ENCODE measurements at regions not wholly inside any gene's neighbourhood (a gene's known extent, or its start where the extent isn't known, plus 50 kb on each side); places are given as distances from the start of the nearest gene placed in this dataset.

DNA sequence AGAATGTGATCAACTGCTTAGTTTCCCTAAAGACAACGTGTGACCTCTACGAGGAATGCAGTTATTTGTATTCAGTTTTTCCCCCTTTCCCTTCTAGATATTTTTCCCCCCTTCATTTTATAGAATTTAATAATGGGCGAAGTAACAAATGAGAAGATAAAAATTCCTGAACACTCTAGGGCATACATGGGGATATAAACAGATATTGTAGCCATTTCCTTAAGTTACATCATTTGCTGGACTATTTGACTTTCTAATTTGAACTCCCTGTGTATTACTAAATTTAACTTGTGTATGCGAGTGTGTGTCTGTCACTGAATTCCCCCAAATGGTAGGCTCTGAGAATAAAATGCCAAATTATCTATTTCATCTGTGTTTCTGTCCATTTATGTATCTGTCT lies 99.0 kb upstream of the ZFP64 start (continued):
- TF ChIP-seq, protein P1, sequence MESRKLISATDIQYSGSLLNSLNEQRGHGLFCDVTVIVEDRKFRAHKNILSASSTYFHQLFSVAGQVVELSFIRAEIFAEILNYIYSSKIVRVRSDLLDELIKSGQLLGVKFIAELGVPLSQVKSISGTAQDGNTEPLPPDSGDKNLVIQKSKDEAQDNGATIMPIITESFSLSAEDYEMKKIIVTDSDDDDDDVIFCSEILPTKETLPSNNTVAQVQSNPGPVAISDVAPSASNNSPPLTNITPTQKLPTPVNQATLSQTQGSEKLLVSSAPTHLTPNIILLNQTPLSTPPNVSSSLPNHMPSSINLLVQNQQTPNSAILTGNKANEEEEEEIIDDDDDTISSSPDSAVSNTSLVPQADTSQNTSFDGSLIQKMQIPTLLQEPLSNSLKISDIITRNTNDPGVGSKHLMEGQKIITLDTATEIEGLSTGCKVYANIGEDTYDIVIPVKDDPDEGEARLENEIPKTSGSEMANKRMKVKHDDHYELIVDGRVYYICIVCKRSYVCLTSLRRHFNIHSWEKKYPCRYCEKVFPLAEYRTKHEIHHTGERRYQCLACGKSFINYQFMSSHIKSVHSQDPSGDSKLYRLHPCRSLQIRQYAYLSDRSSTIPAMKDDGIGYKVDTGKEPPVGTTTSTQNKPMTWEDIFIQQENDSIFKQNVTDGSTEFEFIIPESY (IDR thresholded peaks at IDR 0.05; ENCODE audit: extremely low read depth, insufficient replicate concordance, low read length): no peak
- TF ChIP-seq ZFX (IDR thresholded peaks at IDR 0.05) (no peak), YY1 (IDR thresholded peaks at IDR 0.05; ENCODE audit: extremely low read depth, insufficient replicate concordance, low read depth, low read length) (no peak), ATF3 (IDR thresholded peaks at IDR 0.05) (no peak), EZH2phosphoT487 (IDR thresholded peaks at IDR 0.05; ENCODE audit: borderline replicate concordance) (no peak), EGR1 (IDR thresholded peaks at IDR 0.05; ENCODE audit: low read depth) (no peak), JUND (IDR thresholded peaks at IDR 0.05) (no peak), TCF7L2 (IDR thresholded peaks at IDR 0.05; ENCODE audit: borderline replicate concordance, extremely low read depth, insufficient read depth, insufficient read length) (no peak)
- TF ChIP-seq, protein P2, sequence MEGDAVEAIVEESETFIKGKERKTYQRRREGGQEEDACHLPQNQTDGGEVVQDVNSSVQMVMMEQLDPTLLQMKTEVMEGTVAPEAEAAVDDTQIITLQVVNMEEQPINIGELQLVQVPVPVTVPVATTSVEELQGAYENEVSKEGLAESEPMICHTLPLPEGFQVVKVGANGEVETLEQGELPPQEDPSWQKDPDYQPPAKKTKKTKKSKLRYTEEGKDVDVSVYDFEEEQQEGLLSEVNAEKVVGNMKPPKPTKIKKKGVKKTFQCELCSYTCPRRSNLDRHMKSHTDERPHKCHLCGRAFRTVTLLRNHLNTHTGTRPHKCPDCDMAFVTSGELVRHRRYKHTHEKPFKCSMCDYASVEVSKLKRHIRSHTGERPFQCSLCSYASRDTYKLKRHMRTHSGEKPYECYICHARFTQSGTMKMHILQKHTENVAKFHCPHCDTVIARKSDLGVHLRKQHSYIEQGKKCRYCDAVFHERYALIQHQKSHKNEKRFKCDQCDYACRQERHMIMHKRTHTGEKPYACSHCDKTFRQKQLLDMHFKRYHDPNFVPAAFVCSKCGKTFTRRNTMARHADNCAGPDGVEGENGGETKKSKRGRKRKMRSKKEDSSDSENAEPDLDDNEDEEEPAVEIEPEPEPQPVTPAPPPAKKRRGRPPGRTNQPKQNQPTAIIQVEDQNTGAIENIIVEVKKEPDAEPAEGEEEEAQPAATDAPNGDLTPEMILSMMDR (IDR thresholded peaks at IDR 0.05 in 2 of 3, conservative IDR thresholded peaks at IDR 0.05 in 1 of 3; ENCODE audit: borderline replicate concordance in 1 of 3, insufficient read depth in 1 of 3, low read depth in 2 of 3, low read length in 2 of 3): no peak
- TF ChIP-seq, protein P3, sequence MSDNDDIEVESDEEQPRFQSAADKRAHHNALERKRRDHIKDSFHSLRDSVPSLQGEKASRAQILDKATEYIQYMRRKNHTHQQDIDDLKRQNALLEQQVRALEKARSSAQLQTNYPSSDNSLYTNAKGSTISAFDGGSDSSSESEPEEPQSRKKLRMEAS (IDR thresholded peaks at IDR 0.05): no peak

All from HCT116 (cell line).